ENCODE measurements at regions not wholly inside any gene's neighbourhood (a gene's known extent, or its start where the extent isn't known, plus 50 kb on each side); places are given as distances from the start of the nearest gene placed in this dataset.

- TF ChIP-seq Cebpa-rat (IDR thresholded peaks at IDR 0.05), result no peak
- peaks cover 19% of the 10 kb centered on the region for H3K4me1 ChIP-seq
- H3K27ac ChIP-seq, result no peak overlapping the region
- no peaks in the 10 kb centered on the region for H3K9me3 ChIP-seq
- H3K27me3 ChIP-seq, result no peaks in the 10 kb centered on the region
- H3K4me3 ChIP-seq, result no peak overlapping the region
- H3K4me2 ChIP-seq, result peak overlapping the region; percentile 32; the same call in 1 of the 2 replicates
- no peaks in the 10 kb centered on the region for H3K36me3 ChIP-seq
- no peak overlapping the region for H3K9ac ChIP-seq
- H4K20me1 ChIP-seq, result no peaks in the 10 kb centered on the region
Observed at GRCh38 chr1:110281363-110282290, 57.5 kb upstream of the RBM15 start.

GRCh38 chr1:110282395-110282794 lies 56.8 kb upstream of the RBM15 start:
- Histone ChIP-seq H3K36me3 (no peaks in the 10 kb centered on the region), H3K27ac (no peak overlapping the region), H3K4me1 (peaks cover 19% of the 10 kb centered on the region), H3K9me3 (no peaks in the 10 kb centered on the region), H3K9ac (no peak overlapping the region), H3K4me3 (no peak overlapping the region), H3K27me3 (no peaks in the 10 kb centered on the region), H4K20me1 (no peaks in the 10 kb centered on the region), H3K4me2 (no peak overlapping the region)
- TF ChIP-seq Cebpa-rat (IDR thresholded peaks at IDR 0.05), result no peak

DNA sequence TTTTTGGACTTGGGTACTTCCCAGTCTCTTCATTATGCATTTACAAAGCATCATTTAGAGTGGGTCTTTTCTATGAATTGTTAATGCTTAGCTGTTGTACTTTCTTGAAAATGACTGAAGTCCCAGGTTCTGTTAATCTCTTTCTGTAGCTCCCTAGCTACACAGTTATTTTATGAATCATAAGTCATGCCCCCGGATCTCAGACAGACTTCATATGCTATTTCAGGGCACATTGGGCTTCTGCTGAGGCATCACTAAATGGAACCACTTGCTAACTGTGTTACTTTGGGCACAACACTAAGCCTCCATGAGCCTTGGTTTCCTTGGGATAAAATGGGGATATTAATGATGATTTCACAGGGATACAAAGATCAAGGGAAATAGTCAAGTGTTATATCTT lies 55.5 kb upstream of the RBM15 start:
- H3K9ac ChIP-seq, result no peak overlapping the region
- H3K4me3 ChIP-seq, result no peak overlapping the region
- no peaks in the 10 kb centered on the region for H3K36me3 ChIP-seq
- H3K4me1 ChIP-seq, result peaks cover 16% of the 10 kb centered on the region
- no peak for TF ChIP-seq Cebpa-rat (IDR thresholded peaks at IDR 0.05)
- H4K20me1 ChIP-seq, result no peaks in the 10 kb centered on the region
- no peak overlapping the region for H3K27ac ChIP-seq
- H3K9me3 ChIP-seq, result no peaks in the 10 kb centered on the region
- H3K4me2 ChIP-seq, result no peak overlapping the region
- H3K27me3 ChIP-seq, result no peaks in the 10 kb centered on the region

- no peak overlapping the region for H3K27ac ChIP-seq
- no peak overlapping the region for H3K9ac ChIP-seq
- H4K20me1 ChIP-seq, result no peaks in the 10 kb centered on the region
- H3K4me1 ChIP-seq, result peaks cover 16% of the 10 kb centered on the region
- no peaks in the 10 kb centered on the region for H3K36me3 ChIP-seq
- H3K9me3 ChIP-seq, result no peaks in the 10 kb centered on the region
- no peak overlapping the region for H3K4me2 ChIP-seq
- no peak for TF ChIP-seq Cebpa-rat (IDR thresholded peaks at IDR 0.05)
- no peak overlapping the region for H3K4me3 ChIP-seq
- H3K27me3 ChIP-seq, result no peaks in the 10 kb centered on the region
Observed at GRCh38 chr1:110285316-110285715, 53.9 kb upstream of the RBM15 start.

DNA sequence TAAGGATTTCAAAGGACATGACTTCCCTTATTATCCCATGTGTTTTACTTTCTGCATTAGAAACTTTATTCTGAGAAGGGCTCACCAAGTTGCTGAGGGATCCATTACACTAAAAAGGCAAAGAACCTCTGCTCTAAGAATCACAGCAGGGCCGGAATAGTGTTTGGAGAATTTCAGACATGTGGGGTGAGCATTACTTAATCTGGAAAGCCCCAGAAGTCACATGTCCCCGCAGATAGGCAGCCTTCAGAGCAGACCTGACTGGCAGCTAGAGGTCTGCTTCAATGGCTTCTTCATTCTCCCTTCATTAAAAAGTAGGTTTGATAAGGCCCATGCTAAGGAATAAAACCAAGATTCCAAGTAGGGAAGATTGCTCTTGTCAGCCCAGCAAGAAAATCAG lies 52.6 kb upstream of the RBM15 start:
- Histone ChIP-seq H3K27ac (no peak overlapping the region), H3K4me1 (peaks cover 5% of the 10 kb centered on the region), H4K20me1 (no peaks in the 10 kb centered on the region), H3K9ac (no peak overlapping the region), H3K9me3 (no peaks in the 10 kb centered on the region), H3K4me2 (no peak overlapping the region), H3K27me3 (no peaks in the 10 kb centered on the region), H3K36me3 (no peaks in the 10 kb centered on the region), H3K4me3 (no peak overlapping the region)
- TF ChIP-seq Cebpa-rat (IDR thresholded peaks at IDR 0.05), result no peak

DNA sequence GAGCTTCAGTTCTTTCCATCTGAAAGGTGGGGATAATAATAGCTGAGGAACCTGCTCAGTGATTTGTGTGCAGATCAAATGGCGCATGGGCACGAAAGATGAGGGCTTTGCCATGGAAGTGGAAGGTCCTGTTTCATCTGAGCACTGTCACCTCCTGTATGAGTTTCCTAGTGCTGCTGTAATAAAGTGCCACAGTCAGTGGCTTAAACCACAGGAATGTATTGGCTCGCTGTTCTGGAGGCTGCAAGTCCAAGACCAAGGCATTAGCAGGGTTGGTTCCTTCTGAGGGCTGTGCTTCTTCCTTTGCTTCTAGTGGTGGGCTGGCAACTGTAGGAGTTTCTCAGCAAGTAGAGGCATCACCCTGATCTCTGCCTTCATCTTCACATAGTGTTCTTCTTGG lies 51.1 kb upstream of the RBM15 start:
- no peaks in the 10 kb centered on the region for H3K36me3 ChIP-seq
- H3K27ac ChIP-seq, result no peak overlapping the region

More for the DNA sequence above, 51.1 kb upstream of the RBM15 start:
- Histone ChIP-seq H3K4me1 (no peaks in the 10 kb centered on the region), H3K9me3 (no peaks in the 10 kb centered on the region), H3K9ac (no peak overlapping the region), H4K20me1 (no peaks in the 10 kb centered on the region), H3K4me3 (no peak overlapping the region), H3K27me3 (no peaks in the 10 kb centered on the region), H3K4me2 (no peak overlapping the region)
- no peak for TF ChIP-seq Cebpa-rat (IDR thresholded peaks at IDR 0.05)
